ENCODE measurements at regions not wholly inside any gene's neighbourhood (a gene's known extent, or its start where the extent isn't known, plus 50 kb on each side); places are given as distances from the start of the nearest gene placed in this dataset.

GRCh38 chr3:173287361-173287760 is 110.2 kb upstream of the NLGN1 start:
- no peak for TF ChIP-seq POLR2A (IDR thresholded peaks at IDR 0.05)
- TF ChIP-seq CTCF (IDR thresholded peaks at IDR 0.05) = no peak

Measured in testis (tissue), 2 donors.